ENCODE measurements at regions not wholly inside any gene's neighbourhood (a gene's known extent, or its start where the extent isn't known, plus 50 kb on each side); places are given as distances from the start of the nearest gene placed in this dataset.
"Not testable (repeated sequence)": the region's sequence is repeated elsewhere in the genome, so short reads cannot be mapped to it uniquely, and the experiment has no call there.

- Histone ChIP-seq H3K9me3 (replicated peaks in 1 of 11) (peaks cover 21 to 70% (median 35%) of the 10 kb centered on the region in 11 experiments), H3K27me3 (peaks cover 17 to 57% (median 42%) of the 10 kb centered on the region in 11 experiments; a peak in 21 of 22 replicates)
- H3K27ac ChIP-seq, H3K4me1 ChIP-seq, H3K9ac ChIP-seq, H3K4me3 ChIP-seq, H3K36me3 ChIP-seq, H4K20me1 ChIP-seq, H3K4me2 ChIP-seq: not testable (repeated sequence)
Observed at GRCh38 chrX:134311994-134312393, 61.1 kb upstream of the PHF6 start.

GRCh38 chrX:134313418-134313817 lies 59.7 kb upstream of the PHF6 start:
- no peak overlapping the region for H3K4me3 ChIP-seq
- H3K36me3 ChIP-seq: no peaks in the 10 kb centered on the region
- no peak overlapping the region for H3K9ac ChIP-seq
- no peak overlapping the region for H3K4me2 ChIP-seq
- H3K27me3 ChIP-seq: peaks cover 19 to 58% (median 43%) of the 10 kb centered on the region in 11 experiments; a peak in 21 of 22 replicates
- no peak overlapping the region for H3K27ac ChIP-seq
- no peak for TF ChIP-seq Cebpa-rat (IDR thresholded peaks at IDR 0.05)
- no peaks in the 10 kb centered on the region for H3K4me1 ChIP-seq
- H4K20me1 ChIP-seq: no peaks in the 10 kb centered on the region
- peaks cover 21 to 70% (median 35%) of the 10 kb centered on the region in 11 experiments for H3K9me3 ChIP-seq (replicated peaks in 1 of 11)

GRCh38 chrX:134315866-134316265 lies 57.2 kb upstream of the PHF6 start:
- H3K9me3 ChIP-seq (replicated peaks in 1 of 11): peaks cover 21 to 60% (median 35%) of the 10 kb centered on the region in 11 experiments
- no peaks in the 10 kb centered on the region for H3K4me1 ChIP-seq
- H3K9ac ChIP-seq: no peak overlapping the region
- no peaks in the 10 kb centered on the region for H4K20me1 ChIP-seq
- no peak overlapping the region for H3K4me2 ChIP-seq
- no peaks in the 10 kb centered on the region for H3K36me3 ChIP-seq
- peaks cover 35 to 72% (median 51%) of the 10 kb centered on the region in 11 experiments for H3K27me3 ChIP-seq
- no peak for TF ChIP-seq Cebpa-rat (IDR thresholded peaks at IDR 0.05)
- no peak overlapping the region for H3K27ac ChIP-seq
- no peak overlapping the region for H3K4me3 ChIP-seq

Data from BLaER1 treated with 17β-estradiol and CSF1 and Interleukin-3, amounts not matched to agents 10 nM and 100 nM (cell line).